Central memory CD4-positive, alpha-beta T cell (primary cell): ENCODE measurements at regions not wholly inside any gene's neighbourhood (a gene's known extent, or its start where the extent isn't known, plus 50 kb on each side); places are given as distances from the start of the nearest gene placed in this dataset.

Source experiments
- DNase-seq: peaks from one replicate; pipeline ENCODE4 v3.0.0; 2022

- DNase-seq: no peak
These were observed 109.3 kb upstream of the APC start for GRCh38 chr5:112628214-112628980.

- DNase-seq: no peak
These were observed 107.3 kb upstream of the APC start for GRCh38 chr5:112630246-112631009.

DNA sequence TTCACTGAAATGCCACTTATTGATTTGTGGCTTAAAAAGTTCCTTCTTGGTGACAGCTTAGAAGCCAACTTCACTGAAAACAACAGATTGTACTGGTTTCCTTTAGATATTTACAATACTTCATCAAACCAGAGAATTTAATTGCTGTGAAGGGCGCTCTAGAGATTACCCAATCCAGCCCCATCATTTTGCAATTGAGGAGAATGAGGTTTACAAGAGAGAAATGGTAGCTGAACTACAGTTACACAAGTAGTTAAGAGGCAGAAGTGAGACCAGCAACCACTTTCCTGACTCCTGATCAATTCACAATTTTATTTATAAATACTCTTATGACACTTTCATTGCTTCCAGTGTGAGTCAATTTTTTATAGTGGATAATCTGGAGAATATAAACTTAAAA lies 103.5 kb upstream of the APC start:
- no peak for DNase-seq

- DNase-seq: no peak
These were observed 102.9 kb upstream of the APC start for GRCh38 chr5:112634796-112635195.

DNA sequence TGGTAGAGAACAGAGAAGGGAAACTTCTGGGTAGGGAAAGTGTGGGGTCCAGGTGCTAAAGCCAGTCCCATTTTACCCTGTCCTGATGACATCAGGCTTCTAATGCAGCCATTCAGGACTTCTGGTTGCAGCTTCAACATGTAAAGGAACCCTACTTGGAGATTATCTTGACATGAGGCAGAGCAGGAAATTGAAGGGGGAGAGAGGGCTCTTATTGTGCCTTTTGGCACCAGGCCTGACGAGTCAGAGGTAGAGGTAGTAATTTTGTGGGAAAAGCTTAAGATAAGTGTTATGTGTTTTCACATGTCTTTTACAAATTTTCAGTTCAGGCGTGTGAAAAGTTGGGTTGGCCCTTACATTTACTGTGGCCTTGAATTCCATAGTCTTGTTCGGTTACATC lies 102.4 kb upstream of the APC start:
- no peak for DNase-seq

GRCh38 chr5:112635771-112636731 lies 101.6 kb upstream of the APC start:
- DNase-seq: no peak

DNA sequence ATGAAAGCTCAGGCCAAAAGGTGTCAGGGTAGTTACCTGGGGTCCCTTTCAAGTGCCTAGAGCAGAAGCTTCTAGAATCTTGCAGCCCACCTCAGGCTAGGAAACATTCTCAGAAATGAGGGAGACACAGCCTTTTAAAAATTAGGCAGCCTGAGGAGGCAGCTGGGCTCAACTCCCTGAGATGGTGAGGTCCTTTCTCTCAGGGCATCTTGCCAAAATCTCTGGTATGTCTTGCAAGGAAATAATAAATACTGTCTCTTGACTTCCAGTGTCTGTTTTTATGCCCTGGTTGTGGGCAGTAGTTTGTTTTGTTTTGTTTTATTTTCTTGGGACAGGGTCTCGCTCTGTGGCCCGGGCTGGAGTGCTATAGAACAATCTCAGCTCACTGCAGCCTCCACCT lies 100.9 kb upstream of the APC start:
- no peak for DNase-seq

GRCh38 chr5:112637343-112637742 lies 100.3 kb upstream of the APC start:
- DNase-seq: no peak

DNA sequence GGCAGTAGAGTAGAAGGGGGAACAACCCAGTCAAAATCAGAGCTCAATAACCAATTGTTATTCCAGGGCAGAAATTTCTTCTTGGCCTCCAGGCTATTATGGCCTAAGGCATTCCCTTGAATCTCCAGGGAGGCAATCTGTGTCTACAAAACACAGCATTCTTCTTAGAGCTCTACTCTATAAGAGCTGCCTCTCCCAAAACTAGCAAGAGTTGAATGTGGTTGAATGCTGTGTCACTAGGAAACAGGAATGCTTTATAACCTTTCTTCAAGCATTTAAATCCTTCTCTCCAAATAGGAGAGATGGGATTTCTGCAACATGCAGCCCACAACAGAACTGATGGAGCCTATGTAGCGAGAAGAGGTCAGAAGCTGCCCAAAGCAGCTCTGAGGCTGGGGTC lies 97.1 kb upstream of the APC start:
- no peak for DNase-seq

GRCh38 chr5:112641515-112642110 lies 96.1 kb upstream of the APC start:
- no peak for DNase-seq

GRCh38 chr5:112642885-112643284 lies 94.8 kb upstream of the APC start:
- no peak for DNase-seq

- DNase-seq: no peak
These were observed 94.2 kb upstream of the APC start for GRCh38 chr5:112643339-112643971.

- no peak for DNase-seq
These were observed 91.3 kb upstream of the APC start for GRCh38 chr5:112646139-112646936.

- DNase-seq: no peak
These were observed 90.3 kb upstream of the APC start for GRCh38 chr5:112647428-112647827.

- DNase-seq: no peak
These were observed 89.4 kb upstream of the APC start for GRCh38 chr5:112648264-112648663.

- no peak for DNase-seq
These were observed 87.8 kb upstream of the APC start for GRCh38 chr5:112649882-112650281.

- no peak for DNase-seq
These were observed 84.0 kb upstream of the APC start for GRCh38 chr5:112653638-112654205.

DNA sequence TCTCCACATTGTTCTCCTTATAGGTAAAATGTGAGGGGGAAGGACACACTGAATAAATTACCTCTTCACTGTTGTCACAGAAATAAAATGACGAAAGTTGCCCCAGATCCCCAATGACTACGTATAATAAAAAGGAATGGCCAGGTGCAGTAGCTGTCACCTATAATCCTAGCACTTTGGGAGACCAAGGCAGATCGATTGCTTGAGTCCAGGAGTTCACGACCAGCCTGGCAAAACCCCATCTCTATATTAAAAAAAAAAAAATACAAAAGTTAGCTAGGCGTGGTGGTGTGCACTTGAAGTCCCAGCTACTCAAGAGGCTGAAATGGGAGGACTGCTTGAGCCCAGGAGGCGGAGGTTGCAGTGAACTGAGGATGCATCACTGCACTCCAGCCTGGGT lies 82.2 kb upstream of the APC start:
- DNase-seq: no peak

DNA sequence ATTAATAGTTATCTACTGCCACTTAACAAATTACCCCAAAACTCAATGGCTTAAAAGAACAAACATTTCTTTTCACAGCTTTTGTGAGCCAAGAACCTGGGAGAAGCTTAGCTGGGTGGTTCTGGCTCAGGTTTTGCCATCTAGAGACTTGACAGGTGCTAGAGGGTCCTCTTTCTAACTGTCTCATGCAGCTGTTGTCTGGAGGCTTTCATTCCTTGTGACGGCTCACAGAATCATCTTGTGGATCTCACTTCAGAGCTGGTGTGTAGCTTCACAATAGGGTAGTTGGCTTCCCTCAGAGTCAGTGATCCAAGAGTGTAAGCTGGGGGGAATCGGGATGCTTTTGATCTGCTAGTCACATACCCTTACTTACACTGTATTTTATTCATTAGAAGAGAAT lies 81.2 kb upstream of the APC start:
- no peak for DNase-seq

- no peak for DNase-seq
These were observed 79.9 kb upstream of the APC start for GRCh38 chr5:112657804-112658203.

- DNase-seq: no peak
These were observed 77.3 kb upstream of the APC start for GRCh38 chr5:112660359-112660758.
